ENCODE measurements at regions not wholly inside any gene's neighbourhood (a gene's known extent, or its start where the extent isn't known, plus 50 kb on each side); places are given as distances from the start of the nearest gene placed in this dataset.
"Not testable (repeated sequence)": the region's sequence is repeated elsewhere in the genome, so short reads cannot be mapped to it uniquely, and the experiment has no call there.

DNA sequence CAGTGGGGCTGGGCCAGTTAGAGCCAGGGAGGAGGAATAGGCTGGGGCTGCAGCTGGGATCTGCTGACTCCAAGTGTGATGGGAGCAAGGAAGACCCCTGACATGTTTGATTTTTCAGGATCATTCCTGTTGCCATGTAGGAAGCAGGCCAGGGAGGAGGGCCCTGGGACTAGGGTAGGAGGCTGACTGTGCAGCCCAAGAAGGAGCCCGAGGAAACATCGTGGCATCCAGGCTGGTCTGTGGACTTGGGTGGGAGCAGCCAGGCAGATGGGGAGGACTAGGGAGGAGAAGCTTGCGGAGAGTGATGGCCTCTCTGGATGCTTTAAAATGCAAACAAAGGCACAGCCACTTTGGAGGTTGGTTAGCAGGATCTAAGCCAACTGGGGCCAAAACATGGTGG, 311.4 kb upstream of the WSB1 start:
- not testable (repeated sequence) for TF ChIP-seq EZH2 (IDR thresholded peaks at IDR 0.05; ENCODE audit: low read length, unreplicated experiment)
- TF ChIP-seq, protein P1, sequence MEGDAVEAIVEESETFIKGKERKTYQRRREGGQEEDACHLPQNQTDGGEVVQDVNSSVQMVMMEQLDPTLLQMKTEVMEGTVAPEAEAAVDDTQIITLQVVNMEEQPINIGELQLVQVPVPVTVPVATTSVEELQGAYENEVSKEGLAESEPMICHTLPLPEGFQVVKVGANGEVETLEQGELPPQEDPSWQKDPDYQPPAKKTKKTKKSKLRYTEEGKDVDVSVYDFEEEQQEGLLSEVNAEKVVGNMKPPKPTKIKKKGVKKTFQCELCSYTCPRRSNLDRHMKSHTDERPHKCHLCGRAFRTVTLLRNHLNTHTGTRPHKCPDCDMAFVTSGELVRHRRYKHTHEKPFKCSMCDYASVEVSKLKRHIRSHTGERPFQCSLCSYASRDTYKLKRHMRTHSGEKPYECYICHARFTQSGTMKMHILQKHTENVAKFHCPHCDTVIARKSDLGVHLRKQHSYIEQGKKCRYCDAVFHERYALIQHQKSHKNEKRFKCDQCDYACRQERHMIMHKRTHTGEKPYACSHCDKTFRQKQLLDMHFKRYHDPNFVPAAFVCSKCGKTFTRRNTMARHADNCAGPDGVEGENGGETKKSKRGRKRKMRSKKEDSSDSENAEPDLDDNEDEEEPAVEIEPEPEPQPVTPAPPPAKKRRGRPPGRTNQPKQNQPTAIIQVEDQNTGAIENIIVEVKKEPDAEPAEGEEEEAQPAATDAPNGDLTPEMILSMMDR (conservative IDR thresholded peaks at IDR 0.05; ENCODE audit: low read depth, low read length) = not testable (repeated sequence)
